ENCODE measurements at regions not wholly inside any gene's neighbourhood (a gene's known extent, or its start where the extent isn't known, plus 50 kb on each side); places are given as distances from the start of the nearest gene placed in this dataset.
"Not testable (repeated sequence)": the region's sequence is repeated elsewhere in the genome, so short reads cannot be mapped to it uniquely, and the experiment has no call there.

DNA sequence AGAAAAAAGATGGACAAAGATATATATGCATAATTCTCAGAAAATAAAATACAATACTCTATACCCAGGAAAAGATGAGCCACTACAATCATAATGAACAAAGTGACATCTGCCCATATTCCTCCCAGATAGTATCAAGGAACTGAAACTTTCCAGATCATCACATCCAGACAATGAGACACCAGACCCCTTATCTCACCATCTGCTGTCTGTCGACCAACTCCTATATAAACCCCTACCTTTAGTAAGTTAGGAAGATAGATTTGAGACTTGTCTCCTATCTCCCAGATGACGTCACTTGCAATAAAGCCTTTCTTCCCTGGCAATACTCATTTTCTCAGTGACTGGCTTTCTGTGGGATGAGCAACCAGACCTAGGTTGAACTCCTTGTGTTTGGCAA lies 1071.6 kb downstream of the PLOD2 start:
- 86 to 94% methylated on average over 2 of the region's 2 CpGs for WGBS, 2 donors
- DNase-seq = no peak
- intact Hi-C loops (cut with DNase I; ENCODE audit: low total_unique reads) = no loop called here

GRCh38 chr3:145094355-145094941 lies 1066.5 kb downstream of the PLOD2 start:
- no peak overlapping the region for H3K27ac ChIP-seq
- H3K4me1 ChIP-seq = no peaks in the 10 kb centered on the region
- no peaks in the 10 kb centered on the region for H3K9me3 ChIP-seq
- H3K36me3 ChIP-seq (ENCODE audit: low read depth, missing control alignments) = no peaks in the 10 kb centered on the region
- no peaks in the 10 kb centered on the region for H3K27me3 ChIP-seq
- TF ChIP-seq, protein P1, sequence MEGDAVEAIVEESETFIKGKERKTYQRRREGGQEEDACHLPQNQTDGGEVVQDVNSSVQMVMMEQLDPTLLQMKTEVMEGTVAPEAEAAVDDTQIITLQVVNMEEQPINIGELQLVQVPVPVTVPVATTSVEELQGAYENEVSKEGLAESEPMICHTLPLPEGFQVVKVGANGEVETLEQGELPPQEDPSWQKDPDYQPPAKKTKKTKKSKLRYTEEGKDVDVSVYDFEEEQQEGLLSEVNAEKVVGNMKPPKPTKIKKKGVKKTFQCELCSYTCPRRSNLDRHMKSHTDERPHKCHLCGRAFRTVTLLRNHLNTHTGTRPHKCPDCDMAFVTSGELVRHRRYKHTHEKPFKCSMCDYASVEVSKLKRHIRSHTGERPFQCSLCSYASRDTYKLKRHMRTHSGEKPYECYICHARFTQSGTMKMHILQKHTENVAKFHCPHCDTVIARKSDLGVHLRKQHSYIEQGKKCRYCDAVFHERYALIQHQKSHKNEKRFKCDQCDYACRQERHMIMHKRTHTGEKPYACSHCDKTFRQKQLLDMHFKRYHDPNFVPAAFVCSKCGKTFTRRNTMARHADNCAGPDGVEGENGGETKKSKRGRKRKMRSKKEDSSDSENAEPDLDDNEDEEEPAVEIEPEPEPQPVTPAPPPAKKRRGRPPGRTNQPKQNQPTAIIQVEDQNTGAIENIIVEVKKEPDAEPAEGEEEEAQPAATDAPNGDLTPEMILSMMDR (IDR thresholded peaks at IDR 0.05) = no peak
- no peak for TF ChIP-seq POLR2A (IDR thresholded peaks at IDR 0.05)
- 27 to 29% methylated on average over 3 of the region's 3 CpGs for whole genome bisulfite sequencing, 2 donors
- no peak overlapping the region for H3K4me3 ChIP-seq
- DNase-seq = no peak
- intact Hi-C loops (cut with DNase I; ENCODE audit: low total_unique reads) = no loop called here

More for the DNA sequence above, 1071.6 kb downstream of the PLOD2 start:
- Histone ChIP-seq H3K9me3 (no peaks in the 10 kb centered on the region), H3K36me3 (ENCODE audit: low read depth, missing control alignments) (no peaks in the 10 kb centered on the region), H3K27me3 (no peaks in the 10 kb centered on the region), H3K27ac (no peak overlapping the region), H3K4me1 (no peaks in the 10 kb centered on the region), H3K4me3 (no peak overlapping the region)
- TF ChIP-seq, protein P1 (IDR thresholded peaks at IDR 0.05) = no peak
- TF ChIP-seq POLR2A (IDR thresholded peaks at IDR 0.05) = no peak

GRCh38 chr3:145111141-145111540 lies 1049.8 kb downstream of the PLOD2 start:
- WGBS, 2 donors = 91 to 93% methylated on average over 5 of the region's 5 CpGs
- H3K36me3 ChIP-seq (ENCODE audit: low read depth, missing control alignments); H3K27ac ChIP-seq; H3K4me1 ChIP-seq; intact Hi-C loops (cut with DNase I; ENCODE audit: low total_unique reads); DNase-seq; H3K27me3 ChIP-seq; H3K4me3 ChIP-seq; H3K9me3 ChIP-seq: not testable (repeated sequence)

- no peaks in the 10 kb centered on the region for H3K4me1 ChIP-seq
- intact Hi-C loops (cut with DNase I; ENCODE audit: low total_unique reads) = no loop called here
- H3K27ac ChIP-seq = no peak overlapping the region
- TF ChIP-seq, protein P1 (IDR thresholded peaks at IDR 0.05) = no peak
- no peak for TF ChIP-seq POLR2A (IDR thresholded peaks at IDR 0.05)
- WGBS, 2 donors = 87 to 89% methylated on average over 4 of the region's 4 CpGs
- DNase-seq = no peak
- H3K4me3 ChIP-seq = no peak overlapping the region
- no peaks in the 10 kb centered on the region for H3K27me3 ChIP-seq
- no peaks in the 10 kb centered on the region for H3K36me3 ChIP-seq (ENCODE audit: low read depth, missing control alignments)
- no peaks in the 10 kb centered on the region for H3K9me3 ChIP-seq
These were observed 1044.2 kb downstream of the PLOD2 start for GRCh38 chr3:145116769-145117168.

DNA sequence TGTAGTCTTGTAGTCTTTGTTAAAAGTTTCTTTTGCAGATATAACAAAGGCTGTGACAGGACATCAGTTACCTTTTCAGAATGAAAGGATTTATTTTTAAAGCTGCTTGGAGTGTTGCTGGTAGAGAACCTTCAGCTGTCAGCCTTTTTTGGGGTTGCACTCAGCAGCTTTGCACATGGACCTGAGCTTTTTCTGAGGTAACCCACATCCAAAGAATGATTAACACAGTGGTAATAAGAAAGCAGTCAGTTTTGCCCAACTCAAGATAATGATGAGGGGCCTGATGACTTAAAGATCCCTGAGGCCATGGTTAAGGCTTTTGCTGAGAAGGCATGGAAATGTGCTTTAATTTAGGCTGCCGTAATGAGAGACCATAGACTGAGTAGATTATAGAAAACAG lies 1042.7 kb downstream of the PLOD2 start:
- Histone ChIP-seq H3K4me1 (no peaks in the 10 kb centered on the region), H3K27me3 (no peaks in the 10 kb centered on the region), H3K36me3 (ENCODE audit: low read depth, missing control alignments) (no peaks in the 10 kb centered on the region), H3K27ac (no peak overlapping the region), H3K9me3 (no peaks in the 10 kb centered on the region), H3K4me3 (no peak overlapping the region)
- no peak for TF ChIP-seq POLR2A (IDR thresholded peaks at IDR 0.05)
- TF ChIP-seq, protein P1 (IDR thresholded peaks at IDR 0.05) = no peak
- WGBS, 2 donors = 100% methylated on average over 1 of the region's 1 CpG
- intact Hi-C loops (cut with DNase I; ENCODE audit: low total_unique reads) = no loop called here
- DNase-seq = no peak
